ENCODE measurements at regions not wholly inside any gene's neighbourhood (a gene's known extent, or its start where the extent isn't known, plus 50 kb on each side); places are given as distances from the start of the nearest gene placed in this dataset.
"Not testable (repeated sequence)": the region's sequence is repeated elsewhere in the genome, so short reads cannot be mapped to it uniquely, and the experiment has no call there.

DNA sequence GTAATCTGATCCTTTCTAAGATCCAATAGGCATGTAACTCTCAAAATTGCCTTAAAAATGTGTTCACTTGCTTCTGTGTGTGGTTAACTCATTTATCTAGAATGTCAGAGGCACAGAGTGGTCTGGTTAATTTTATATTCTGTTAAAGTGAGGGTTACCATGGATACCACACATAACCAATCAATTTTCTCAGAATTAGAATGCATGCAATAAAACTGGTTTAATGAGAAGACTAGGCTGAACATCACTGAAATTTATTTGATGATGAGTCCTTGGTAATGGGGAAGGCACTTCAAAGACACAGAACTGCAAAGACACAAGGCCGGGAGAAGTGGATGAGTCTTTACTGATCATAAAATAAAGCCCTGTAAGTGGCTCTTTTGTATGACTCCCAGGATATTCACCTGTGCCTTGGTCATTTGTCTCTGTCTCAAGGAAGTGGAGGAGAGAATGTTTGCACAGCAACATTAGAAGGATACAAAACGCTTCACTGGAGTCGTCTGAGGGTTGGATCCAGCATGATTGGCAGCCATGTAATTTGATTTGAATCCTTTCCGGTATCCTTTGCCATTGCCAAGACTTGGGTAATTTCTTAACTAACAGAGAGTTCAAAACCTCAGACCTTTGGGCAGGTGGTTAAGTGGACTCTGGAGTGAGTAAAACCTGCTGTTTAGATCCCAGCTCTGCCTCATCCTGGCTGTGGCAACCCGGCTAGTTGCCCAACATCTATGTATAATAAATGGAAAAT lies 94.0 kb upstream of the RBPJ start:
- ChIA-PET POLR2A (no interaction called here), CTCF (no interaction called here)
- H3K27me3 Mint-ChIP-seq = no peaks in the 10 kb centered on the region
- H3K4me1 Mint-ChIP-seq = no peaks in the 10 kb centered on the region
- no peaks in the 10 kb centered on the region for H3K36me3 Mint-ChIP-seq (ENCODE audit: low read depth)
- DNase-seq = no peak
- no peak overlapping the region for H3K27ac Mint-ChIP-seq
- H3K9me3 Mint-ChIP-seq = no peaks in the 10 kb centered on the region
- no peak overlapping the region for H3K4me3 Mint-ChIP-seq

DNA sequence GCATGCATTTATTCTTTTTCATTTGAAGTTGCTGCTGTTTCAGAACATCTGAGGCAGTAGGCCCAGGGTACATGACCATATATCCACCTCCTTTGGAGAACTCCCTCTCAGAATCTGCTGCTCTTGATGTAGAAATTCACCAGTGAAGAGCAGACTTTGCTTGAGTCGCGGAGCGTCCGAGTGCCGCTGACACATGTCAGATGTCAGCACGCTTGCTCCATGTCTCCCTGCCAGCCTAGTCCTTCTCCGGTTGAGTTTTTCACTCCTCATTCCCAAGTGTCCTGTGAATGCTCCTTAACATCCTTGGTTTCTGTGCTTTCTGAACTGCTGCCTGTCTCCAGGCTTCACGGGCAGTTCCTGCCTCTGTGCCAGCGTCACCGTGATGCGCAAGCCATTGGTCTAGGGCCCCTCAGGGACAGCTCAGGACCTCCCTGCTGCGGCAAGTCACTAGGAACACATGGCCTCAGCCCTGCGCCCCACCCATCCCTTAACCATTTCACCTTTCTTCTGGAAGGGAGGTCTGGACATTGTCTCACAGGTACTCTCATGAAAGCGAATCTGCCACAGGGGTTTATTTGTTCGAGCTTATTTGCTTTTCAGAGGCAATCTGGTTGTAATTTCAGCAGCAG lies 93.1 kb upstream of the RBPJ start:
- ChIA-PET CTCF (no interaction called here), POLR2A (no interaction called here)
- H3K27ac Mint-ChIP-seq = no peak overlapping the region
- no peaks in the 10 kb centered on the region for H3K9me3 Mint-ChIP-seq
- no peaks in the 10 kb centered on the region for H3K36me3 Mint-ChIP-seq (ENCODE audit: low read depth)
- H3K4me3 Mint-ChIP-seq = no peak overlapping the region
- DNase-seq = no peak
- H3K4me1 Mint-ChIP-seq = peaks cover 2% of the 10 kb centered on the region
- H3K27me3 Mint-ChIP-seq = no peaks in the 10 kb centered on the region

DNA sequence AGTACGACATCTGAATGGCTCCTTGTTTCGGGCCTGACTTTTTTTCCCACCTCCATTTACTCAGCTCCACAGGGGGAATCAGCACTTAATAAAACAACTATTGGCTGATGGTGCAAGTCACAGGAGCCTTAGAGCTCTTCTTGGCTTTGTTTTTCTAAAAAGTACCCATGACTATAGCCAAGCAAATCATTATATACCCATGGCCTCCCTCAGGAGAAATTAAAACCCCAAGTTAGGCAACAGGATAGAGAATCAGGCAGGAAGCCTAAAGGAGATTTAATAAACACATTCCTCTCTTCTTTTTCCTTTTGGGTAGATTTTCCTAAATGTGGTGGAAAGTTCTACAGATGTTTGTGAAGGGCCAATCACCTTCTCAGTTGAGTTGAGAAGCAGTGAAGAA lies 91.9 kb upstream of the RBPJ start:
- CTCF ChIA-PET = no interaction called here

DNA sequence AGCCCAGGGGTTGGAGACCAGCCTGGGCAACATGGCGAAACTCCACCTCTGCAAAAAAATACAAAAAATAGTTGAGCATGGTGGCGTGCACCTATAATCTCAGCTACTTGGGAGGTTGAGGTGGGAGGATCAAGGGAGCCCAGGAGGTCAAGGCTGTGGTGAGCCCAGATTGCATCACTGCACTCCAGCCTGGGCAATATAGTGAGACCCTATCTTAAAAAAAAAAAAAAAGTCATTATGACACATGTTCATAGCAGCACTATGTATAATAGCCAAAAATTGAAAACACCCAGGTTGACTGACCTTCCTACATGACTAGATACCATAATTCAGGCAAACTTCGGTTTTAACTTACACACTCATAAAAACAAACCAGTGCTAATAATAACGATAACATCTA lies 90.8 kb upstream of the RBPJ start:
- no peaks in the 10 kb centered on the region for H3K9me3 Mint-ChIP-seq
- POLR2A ChIA-PET = no interaction called here

More for the DNA sequence above, 91.9 kb upstream of the RBPJ start:
- H3K4me3 Mint-ChIP-seq = no peak overlapping the region
- POLR2A ChIA-PET = no interaction called here
- no peak for DNase-seq
- H3K27me3 Mint-ChIP-seq = no peaks in the 10 kb centered on the region
- H3K27ac Mint-ChIP-seq = no peak overlapping the region
- no peaks in the 10 kb centered on the region for H3K36me3 Mint-ChIP-seq (ENCODE audit: low read depth)
- peaks cover 14% of the 10 kb centered on the region for H3K4me1 Mint-ChIP-seq
- no peaks in the 10 kb centered on the region for H3K9me3 Mint-ChIP-seq

DNA sequence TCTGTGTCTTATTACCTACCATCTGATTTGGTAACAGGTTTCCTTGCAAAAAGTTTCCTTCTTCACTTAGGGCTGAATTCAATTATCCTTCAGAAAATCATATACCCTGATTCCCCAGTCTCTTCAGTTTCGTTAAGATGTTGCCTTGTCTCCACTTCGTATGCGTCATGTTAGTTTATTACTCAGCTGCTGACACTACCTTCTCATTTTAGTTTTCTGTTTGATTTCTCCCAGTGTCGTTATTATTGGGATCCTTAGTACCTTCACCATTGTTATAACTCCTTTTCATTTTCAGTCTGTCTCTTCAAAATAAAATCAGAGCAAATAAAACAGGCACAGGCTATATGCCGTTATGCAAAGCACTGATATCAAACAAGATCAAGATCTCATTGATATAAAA lies 87.5 kb upstream of the RBPJ start:
- no peaks in the 10 kb centered on the region for H3K27me3 Mint-ChIP-seq
- DNase-seq = no peak
- no peaks in the 10 kb centered on the region for H3K36me3 Mint-ChIP-seq (ENCODE audit: low read depth)
- POLR2A ChIA-PET = no interaction called here
- peaks cover 20% of the 10 kb centered on the region for H3K4me1 Mint-ChIP-seq
- CTCF ChIA-PET = interaction anchor here (1.0 kb wide), 1 partner anchor 13 kb away, joined by 3 read pairs; no protein-coding TSS in a partner anchor
- peak overlapping the region; percentile 41 for H3K27ac Mint-ChIP-seq
- H3K4me3 Mint-ChIP-seq = peak overlapping the region; percentile 42
- no peaks in the 10 kb centered on the region for H3K9me3 Mint-ChIP-seq

More for the DNA sequence above, 90.8 kb upstream of the RBPJ start:
- Mint-ChIP-seq H3K4me3 (no peak overlapping the region), H3K27ac (no peak overlapping the region), H3K36me3 (ENCODE audit: low read depth) (no peaks in the 10 kb centered on the region), H3K4me1 (peaks cover 20% of the 10 kb centered on the region), H3K27me3 (no peaks in the 10 kb centered on the region)
- no peak for DNase-seq
- CTCF ChIA-PET = no interaction called here

DNA sequence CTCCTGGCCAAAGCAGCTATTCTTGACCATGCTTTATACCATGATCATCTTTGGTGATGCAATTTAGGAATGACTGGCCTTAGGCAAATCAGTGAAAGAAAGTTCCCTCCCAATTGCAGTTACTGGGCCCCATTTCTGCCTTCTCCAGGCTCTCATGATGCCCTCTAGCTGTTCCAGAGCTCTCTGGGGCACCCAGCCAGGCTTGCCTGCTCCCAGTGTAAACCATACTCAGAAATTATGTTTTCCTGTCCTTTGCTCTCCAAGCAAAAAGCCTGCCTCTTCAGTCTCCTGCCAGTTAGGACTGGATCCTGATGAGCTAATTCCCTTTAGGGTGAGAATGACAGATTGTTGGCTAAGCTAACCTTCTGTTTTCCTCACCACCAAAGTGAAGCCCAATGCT lies 85.3 kb upstream of the RBPJ start:
- POLR2A ChIA-PET = no interaction called here
- CTCF ChIA-PET = no interaction called here

DNA sequence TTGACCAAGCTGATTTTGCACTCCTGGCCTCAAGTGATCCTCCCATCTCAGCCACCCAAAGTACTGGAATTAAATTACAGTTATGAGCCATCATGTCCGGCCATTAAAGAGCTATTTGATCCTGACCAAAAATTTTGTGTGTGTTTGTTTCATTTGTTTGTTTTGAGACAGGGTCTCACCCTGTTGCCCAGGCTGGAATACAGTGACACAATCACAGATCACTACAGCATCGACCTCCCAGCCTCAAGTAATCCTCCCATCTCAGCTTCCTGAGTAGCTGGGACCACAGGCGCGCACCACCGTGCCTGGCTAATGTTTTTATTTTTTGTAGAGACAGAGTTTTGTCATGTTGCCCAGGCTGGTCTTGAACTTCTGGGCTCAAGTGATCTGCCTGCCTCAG lies 82.9 kb upstream of the RBPJ start:
- ChIA-PET POLR2A (no interaction called here), CTCF (no interaction called here)
- Mint-ChIP-seq H3K4me3 (no peak overlapping the region), H3K27me3 (no peaks in the 10 kb centered on the region), H3K9me3 (no peaks in the 10 kb centered on the region), H3K36me3 (ENCODE audit: low read depth) (no peaks in the 10 kb centered on the region), H3K4me1 (peaks cover 17% of the 10 kb centered on the region), H3K27ac (no peak overlapping the region)
- DNase-seq = no peak

More for the DNA sequence above, 85.3 kb upstream of the RBPJ start:
- Mint-ChIP-seq H3K9me3 (no peaks in the 10 kb centered on the region), H3K36me3 (ENCODE audit: low read depth) (no peaks in the 10 kb centered on the region), H3K4me1 (peaks cover 21% of the 10 kb centered on the region), H3K27ac (no peak overlapping the region), H3K4me3 (no peak overlapping the region), H3K27me3 (no peaks in the 10 kb centered on the region)
- no peak for DNase-seq

DNA sequence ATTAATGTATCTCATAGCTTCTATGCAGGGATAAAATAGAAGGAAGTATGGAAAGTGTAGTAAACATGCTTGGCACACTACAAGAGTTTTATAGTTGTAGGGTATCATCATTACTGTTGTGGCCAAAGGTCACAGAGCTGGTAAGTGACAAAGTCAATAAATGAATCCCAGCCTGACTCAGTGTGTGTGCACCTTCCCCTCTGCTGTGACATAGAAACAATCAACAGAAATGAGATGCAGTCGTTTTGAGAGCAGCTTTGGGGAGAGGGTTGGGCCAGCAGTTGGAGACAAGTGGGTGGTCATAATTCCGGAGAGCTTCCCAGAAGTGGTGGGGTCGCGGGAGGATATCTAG lies 82.4 kb upstream of the RBPJ start:
- POLR2A ChIA-PET = no interaction called here
- no peak overlapping the region for H3K4me3 Mint-ChIP-seq

DNA sequence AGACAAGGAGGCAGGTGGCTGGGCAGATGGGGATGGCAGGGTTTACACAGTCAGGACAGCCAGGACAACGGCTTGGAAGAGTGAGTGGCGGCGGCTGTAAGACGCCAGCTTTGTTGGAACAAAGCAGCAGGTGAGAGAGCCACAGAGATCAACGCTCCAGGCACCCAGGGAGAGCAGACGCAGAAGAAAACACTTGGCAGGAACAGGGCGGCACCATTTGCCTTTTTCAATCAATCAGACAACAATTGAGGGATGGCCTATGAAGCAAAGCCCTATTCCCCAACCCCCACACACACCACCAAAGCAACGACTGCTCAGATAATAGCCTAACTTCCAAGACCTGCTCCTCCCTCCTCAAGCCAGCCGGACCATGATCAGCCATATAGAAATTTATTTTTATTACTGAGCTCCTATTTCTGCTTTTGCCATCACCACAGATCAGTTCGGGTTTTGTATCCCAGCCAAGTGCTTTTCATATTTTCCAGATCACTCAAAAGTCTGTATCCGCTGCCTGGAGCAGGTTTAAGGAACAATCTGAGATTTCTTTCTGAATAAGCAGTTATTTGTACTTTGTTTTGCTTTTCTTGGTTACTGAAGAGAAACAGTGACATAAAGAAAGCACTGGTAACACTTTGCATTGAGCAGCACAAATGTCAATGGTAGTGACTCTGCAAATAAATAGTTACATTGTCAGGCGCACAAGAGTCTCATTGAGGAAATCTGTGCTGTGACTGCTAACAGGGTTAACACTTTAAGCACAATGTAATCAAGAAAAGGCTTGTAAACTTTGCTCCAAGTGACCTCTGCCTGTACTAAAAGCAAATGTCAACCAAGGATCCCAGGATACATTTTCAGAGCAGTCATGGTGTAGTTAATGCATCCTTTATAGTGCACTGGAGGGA lies 81.8 kb upstream of the RBPJ start:
- no peaks in the 10 kb centered on the region for H3K9me3 Mint-ChIP-seq
- ChIA-PET CTCF (no interaction called here), POLR2A (no interaction called here)
- no peak for DNase-seq
- H3K4me1 Mint-ChIP-seq = peaks cover 6% of the 10 kb centered on the region
- H3K4me3 Mint-ChIP-seq = no peak overlapping the region
- H3K36me3 Mint-ChIP-seq (ENCODE audit: low read depth) = no peaks in the 10 kb centered on the region
- H3K27ac Mint-ChIP-seq = peak overlapping the region; percentile 18
- no peaks in the 10 kb centered on the region for H3K27me3 Mint-ChIP-seq

More for the DNA sequence above, 82.4 kb upstream of the RBPJ start:
- peak overlapping the region; percentile 18 for H3K27ac Mint-ChIP-seq
- no peaks in the 10 kb centered on the region for H3K36me3 Mint-ChIP-seq (ENCODE audit: low read depth)
- CTCF ChIA-PET = no interaction called here
- H3K27me3 Mint-ChIP-seq = no peaks in the 10 kb centered on the region
- H3K4me1 Mint-ChIP-seq = peaks cover 12% of the 10 kb centered on the region
- H3K9me3 Mint-ChIP-seq = no peaks in the 10 kb centered on the region
- DNase-seq = no peak

DNA sequence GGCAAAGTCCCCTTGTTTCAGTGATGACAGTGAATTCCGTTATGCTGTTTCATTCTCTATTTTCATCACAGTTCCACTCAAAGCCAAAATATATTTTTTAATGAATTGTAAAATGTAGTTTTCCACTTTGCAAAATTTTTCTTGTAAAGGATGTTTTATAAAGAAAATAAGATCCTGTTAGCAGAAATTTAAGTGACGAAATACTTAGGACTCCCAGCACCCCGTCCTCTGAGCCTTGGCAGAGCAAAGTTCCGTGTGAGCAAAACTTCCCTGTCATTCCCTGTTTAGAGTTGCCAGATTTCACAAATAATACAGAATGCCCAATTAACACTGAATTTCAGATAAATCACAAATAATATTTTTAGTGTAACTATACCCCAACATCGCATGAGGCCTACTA lies 81.0 kb upstream of the RBPJ start:
- ChIA-PET POLR2A (no interaction called here), CTCF (no interaction called here)
- DNase-seq = no peak
- H3K4me3 Mint-ChIP-seq = no peak overlapping the region
- H3K9me3 Mint-ChIP-seq = no peaks in the 10 kb centered on the region
- no peak overlapping the region for H3K27ac Mint-ChIP-seq
- no peaks in the 10 kb centered on the region for H3K36me3 Mint-ChIP-seq (ENCODE audit: low read depth)
- H3K27me3 Mint-ChIP-seq = no peaks in the 10 kb centered on the region
- H3K4me1 Mint-ChIP-seq = peaks cover 2% of the 10 kb centered on the region

DNA sequence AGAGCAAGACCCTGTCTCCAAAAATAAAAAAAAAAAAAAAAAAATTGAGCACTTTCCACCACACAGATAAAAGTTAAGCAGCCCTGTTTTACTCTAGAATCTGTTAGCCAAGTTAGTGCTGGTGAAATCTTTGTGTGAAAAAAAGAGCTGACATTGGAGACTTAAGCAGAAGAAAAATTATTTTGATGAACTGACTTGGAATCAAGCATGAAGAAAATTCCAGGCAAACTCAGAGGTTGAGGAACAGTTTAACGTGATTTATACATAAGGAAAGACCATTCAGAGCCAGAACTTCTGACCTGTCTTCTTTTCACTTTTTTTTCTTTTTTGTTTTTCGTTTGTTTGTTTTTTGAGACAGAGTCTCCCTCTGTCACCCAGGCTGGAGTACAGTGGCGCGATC lies 79.6 kb upstream of the RBPJ start:
- no peak overlapping the region for H3K4me3 Mint-ChIP-seq
- H3K9me3 Mint-ChIP-seq = no peaks in the 10 kb centered on the region
- no peak overlapping the region for H3K27ac Mint-ChIP-seq
- ChIA-PET CTCF (no interaction called here), POLR2A (no interaction called here)
- peaks cover 2% of the 10 kb centered on the region for H3K4me1 Mint-ChIP-seq
- DNase-seq = no peak
- H3K27me3 Mint-ChIP-seq = no peaks in the 10 kb centered on the region
- no peaks in the 10 kb centered on the region for H3K36me3 Mint-ChIP-seq (ENCODE audit: low read depth)

DNA sequence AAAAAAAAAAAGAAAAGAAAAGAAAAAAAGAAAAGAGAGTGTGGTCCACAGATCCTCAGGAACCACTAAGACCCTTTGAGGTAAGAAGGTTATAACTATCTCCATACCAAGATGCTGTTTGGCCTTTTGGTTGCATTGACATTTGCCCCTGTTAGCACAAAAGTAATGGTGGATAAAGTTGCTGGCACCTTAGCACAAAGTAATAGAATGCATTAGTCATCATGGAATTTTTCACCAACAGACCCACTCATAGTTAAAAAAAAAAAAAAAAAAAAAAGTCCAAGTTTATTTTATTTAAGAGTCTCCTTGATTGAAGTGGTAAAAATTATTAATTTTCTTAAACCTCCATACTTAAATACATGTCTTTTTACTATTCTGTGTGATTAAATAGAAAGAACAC lies 78.4 kb upstream of the RBPJ start:
- no peaks in the 10 kb centered on the region for H3K36me3 Mint-ChIP-seq (ENCODE audit: low read depth)
- H3K4me3 Mint-ChIP-seq = no peak overlapping the region
- POLR2A ChIA-PET = no interaction called here
- H3K4me1 Mint-ChIP-seq = peaks cover 2% of the 10 kb centered on the region
- no peaks in the 10 kb centered on the region for H3K27me3 Mint-ChIP-seq
- CTCF ChIA-PET = interaction anchor here (0.7 kb wide), 1 partner anchor 361 kb away, joined by 3 read pairs; no protein-coding TSS in a partner anchor
- DNase-seq = no peak
- no peaks in the 10 kb centered on the region for H3K9me3 Mint-ChIP-seq
- H3K27ac Mint-ChIP-seq = no peak overlapping the region

DNA sequence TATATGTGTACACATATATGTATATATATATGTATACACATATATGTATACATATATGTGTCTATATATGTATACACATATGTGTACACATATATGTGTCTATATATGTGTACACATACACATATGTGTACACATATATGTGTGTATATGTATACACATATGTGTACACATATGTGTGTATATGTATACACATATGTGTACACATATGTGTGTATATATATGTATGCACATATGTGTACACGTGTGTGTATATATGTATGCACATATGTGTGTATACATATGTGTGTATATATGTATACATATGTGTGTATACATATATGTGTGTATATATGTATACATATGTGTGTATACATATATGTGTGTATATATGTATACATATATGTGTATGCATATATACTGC lies 76.7 kb upstream of the RBPJ start:
- POLR2A ChIA-PET; H3K36me3 Mint-ChIP-seq (ENCODE audit: low read depth); DNase-seq; H3K4me1 Mint-ChIP-seq; H3K9me3 Mint-ChIP-seq; CTCF ChIA-PET; H3K27ac Mint-ChIP-seq; H3K27me3 Mint-ChIP-seq; H3K4me3 Mint-ChIP-seq: not testable (repeated sequence)
